Posterior cingulate gyrus (tissue), 11 donors: ENCODE measurements at regions not wholly inside any gene's neighbourhood (a gene's known extent, or its start where the extent isn't known, plus 50 kb on each side); places are given as distances from the start of the nearest gene placed in this dataset.
"Not testable (repeated sequence)": the region's sequence is repeated elsewhere in the genome, so short reads cannot be mapped to it uniquely, and the experiment has no call there.

Experiments
- DNase-seq, 10 donors: peaks; one replicate each; pipeline versions ENCODE4 v3.0.0 to v3.0.0-alpha.2; 2020 to 2021; ENCODE audit warnings: mixed read lengths in 3 of 10
- intact Hi-C: fragments of 100-400 bp; cut with DNase I; formaldehyde crosslinking; loops from one replicate; pipeline ENCODE4 v1.15.1; 2023

DNA sequence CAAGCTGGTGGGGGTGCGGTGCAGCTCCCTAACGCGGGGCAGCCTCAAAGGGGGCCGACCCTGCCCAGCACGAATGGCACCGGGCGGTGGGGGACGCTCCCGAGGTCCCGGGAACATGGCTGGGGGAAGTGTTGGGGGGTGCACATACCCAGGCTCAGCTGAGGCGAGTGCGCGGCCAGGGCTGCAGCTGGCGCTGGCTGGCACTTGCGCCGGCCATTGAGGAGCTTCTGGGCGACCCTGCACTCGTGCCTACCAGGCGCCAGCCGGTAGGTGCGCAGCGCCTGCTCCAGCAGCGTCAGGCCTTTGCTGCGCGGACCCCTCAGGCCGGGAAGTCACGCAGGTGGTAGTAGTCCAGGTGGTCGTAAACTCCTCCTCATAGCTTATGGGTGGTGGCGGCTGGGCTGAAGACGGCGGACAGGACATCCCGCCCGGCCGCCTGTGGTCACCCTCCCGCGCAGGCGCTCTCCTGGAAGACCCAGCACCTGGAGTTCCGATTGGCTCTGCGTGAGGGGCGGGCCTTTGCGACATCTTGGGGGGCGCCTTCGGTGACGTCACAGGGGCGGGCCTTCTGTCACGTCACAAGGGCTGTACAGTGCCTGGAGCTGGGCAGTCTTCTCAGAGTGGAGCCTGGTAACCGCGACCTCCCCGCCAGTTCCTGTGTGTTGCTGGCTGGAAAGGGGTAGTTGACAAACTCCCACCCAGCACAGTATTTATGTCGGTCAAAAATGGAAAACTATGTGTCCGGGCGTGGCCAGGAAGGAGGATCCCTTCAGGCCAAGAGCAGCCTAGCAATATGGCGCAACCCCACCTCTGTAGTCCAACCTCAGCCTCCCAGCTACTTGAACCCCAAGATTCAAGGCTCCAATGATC is 74.5 kb upstream of the ERV3-1 start:
- DNase-seq = peak; percentile 94 to 100 (median 96)
- intact Hi-C loops = not testable (repeated sequence)

DNA sequence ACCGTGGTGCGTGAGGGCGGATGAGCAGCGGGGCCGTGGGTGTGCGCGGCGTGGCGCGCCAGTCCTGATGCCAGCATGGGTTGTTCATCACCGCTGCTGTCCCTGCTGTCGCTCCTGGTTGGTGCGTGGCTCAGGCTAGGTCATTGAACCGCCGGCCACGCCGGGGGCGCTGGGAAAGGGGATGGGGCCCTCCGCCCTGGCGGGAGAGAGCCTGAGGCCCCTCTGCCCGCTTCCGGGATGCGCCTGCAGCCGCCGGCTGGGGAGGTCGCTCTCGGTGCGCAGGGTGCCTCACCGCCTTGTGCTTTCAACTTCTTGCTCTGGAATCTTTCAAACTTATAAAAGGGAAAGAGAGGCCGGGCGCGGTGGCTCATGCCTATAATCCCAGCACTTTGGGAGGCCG is 68.5 kb upstream of the ERV3-1 start:
- DNase-seq, intact Hi-C loops: not testable (repeated sequence)

DNA sequence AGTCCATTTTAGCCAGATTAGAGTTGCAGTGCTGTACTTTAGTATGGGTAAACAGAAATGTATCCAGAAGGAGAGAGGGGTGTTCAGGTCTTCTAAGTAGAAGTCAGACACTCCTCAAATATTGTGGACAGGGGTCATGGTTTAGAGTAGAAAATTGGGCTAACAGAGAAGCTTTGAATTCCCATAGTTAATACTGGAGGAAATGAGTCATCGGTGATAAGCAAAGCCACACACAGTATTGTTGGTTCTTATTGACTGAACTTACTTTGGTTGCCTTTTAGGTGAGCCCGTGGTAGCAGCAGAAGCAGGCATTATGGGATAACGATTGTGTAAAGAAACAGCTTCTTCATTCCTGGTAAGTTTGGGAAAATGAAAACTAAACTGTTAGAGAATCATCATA is 66.7 kb upstream of the ERV3-1 start:
- intact Hi-C loops, DNase-seq: not testable (repeated sequence)

- DNase-seq, intact Hi-C loops: not testable (repeated sequence)
Observed at GRCh38 chr7:65071854-65072431, 65.5 kb upstream of the ERV3-1 start.

- intact Hi-C loops, DNase-seq: not testable (repeated sequence)
Observed at GRCh38 chr7:65069476-65069875, 63.0 kb upstream of the ERV3-1 start.

DNA sequence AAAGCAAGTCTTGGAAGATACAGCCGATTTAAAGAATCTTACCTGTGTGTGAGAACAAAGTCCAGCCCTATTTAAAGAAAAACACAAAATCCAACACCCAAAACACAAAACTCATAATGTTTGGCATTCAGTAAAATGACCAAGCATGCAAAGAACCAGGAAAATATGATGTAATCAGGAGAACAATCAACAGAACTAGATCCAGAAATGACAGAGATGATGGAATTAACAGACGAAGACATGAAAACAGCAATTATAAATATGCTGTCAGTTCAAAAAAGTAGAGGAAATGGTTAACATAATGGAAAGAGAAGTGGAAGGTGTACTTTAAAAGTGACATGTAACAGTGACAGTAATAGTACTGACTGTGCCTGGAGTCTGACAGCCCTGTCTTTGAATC is 56.1 kb upstream of the ERV3-1 start:
- intact Hi-C loops, DNase-seq: not testable (repeated sequence)

DNA sequence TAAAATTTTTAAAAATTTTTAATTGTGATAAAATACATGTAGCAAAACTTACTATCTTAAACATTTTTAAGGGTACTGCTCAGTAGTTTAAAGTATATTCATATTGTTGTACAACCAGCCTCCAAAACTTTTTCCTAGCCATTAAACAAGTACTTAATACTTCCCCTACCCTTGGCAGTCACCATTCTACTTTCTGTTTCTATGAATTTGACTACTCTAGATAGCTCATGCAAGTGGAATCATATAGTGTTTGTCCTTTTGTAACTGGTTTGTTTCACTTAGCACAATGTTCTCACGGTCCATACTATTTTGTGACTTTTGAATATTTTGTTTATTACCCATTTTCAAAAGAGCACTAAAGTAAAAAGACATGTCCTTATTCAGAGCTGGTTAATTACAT is 52.8 kb upstream of the ERV3-1 start:
- intact Hi-C loops = not testable (repeated sequence)

More for the DNA sequence above, 52.8 kb upstream of the ERV3-1 start:
- not testable (repeated sequence) for DNase-seq
